RPMI8226 (cell line): ENCODE measurements at regions not wholly inside any gene's neighbourhood (a gene's known extent, or its start where the extent isn't known, plus 50 kb on each side); places are given as distances from the start of the nearest gene placed in this dataset.

Source experiments
- DNase-seq: peaks from one replicate; pipeline ENCODE4 v3.0.0-alpha.2; 2015

GRCh38 chr7:155930061-155930460, 117.8 kb upstream of the SHH start:
- no peak for DNase-seq

- no peak for DNase-seq
These were observed 116.3 kb upstream of the SHH start for GRCh38 chr7:155928583-155928982.

- DNase-seq = no peak
These were observed 115.6 kb upstream of the SHH start for GRCh38 chr7:155927905-155928304.

GRCh38 chr7:155925682-155926081, 113.4 kb upstream of the SHH start:
- no peak for DNase-seq

- no peak for DNase-seq
These were observed 110.0 kb upstream of the SHH start for GRCh38 chr7:155922067-155922816.

- DNase-seq = no peak
These were observed 109.5 kb upstream of the SHH start for GRCh38 chr7:155921804-155922066.

- DNase-seq = no peak
These were observed 109.0 kb upstream of the SHH start for GRCh38 chr7:155921086-155921803.

- DNase-seq = no peak
These were observed 107.8 kb upstream of the SHH start for GRCh38 chr7:155920068-155920461.

- DNase-seq = no peak
These were observed 107.3 kb upstream of the SHH start for GRCh38 chr7:155919391-155920067.

GRCh38 chr7:155918720-155919390, 106.6 kb upstream of the SHH start:
- no peak for DNase-seq

- no peak for DNase-seq
These were observed 105.7 kb upstream of the SHH start for GRCh38 chr7:155917836-155918430.

GRCh38 chr7:155916926-155917655, 104.8 kb upstream of the SHH start:
- DNase-seq = no peak

- DNase-seq = no peak
These were observed 102.1 kb upstream of the SHH start for GRCh38 chr7:155914341-155914740.

GRCh38 chr7:155913719-155914118, 101.5 kb upstream of the SHH start:
- no peak for DNase-seq

- DNase-seq = no peak
These were observed 101.0 kb upstream of the SHH start for GRCh38 chr7:155913291-155913690.

GRCh38 chr7:155911471-155912105, 99.3 kb upstream of the SHH start:
- no peak for DNase-seq

GRCh38 chr7:155908385-155908784, 96.1 kb upstream of the SHH start:
- no peak for DNase-seq

- DNase-seq = no peak
These were observed 95.4 kb upstream of the SHH start for GRCh38 chr7:155907450-155908200.

- no peak for DNase-seq
These were observed 88.9 kb upstream of the SHH start for GRCh38 chr7:155901176-155901575.

GRCh38 chr7:155899596-155899995, 87.3 kb upstream of the SHH start:
- DNase-seq = no peak

- DNase-seq = no peak
These were observed 85.6 kb upstream of the SHH start for GRCh38 chr7:155897758-155898386.
